GM21619 (cell line): ENCODE measurements at regions not wholly inside any gene's neighbourhood (a gene's known extent, or its start where the extent isn't known, plus 50 kb on each side); places are given as distances from the start of the nearest gene placed in this dataset.
"Not testable (repeated sequence)": the region's sequence is repeated elsewhere in the genome, so short reads cannot be mapped to it uniquely, and the experiment has no call there.

Source experiments
- ATAC-seq: cut with Tn5 transposase; IDR thresholded peaks from one replicate; pipeline ENCODE4 v1.9.1; 2021; ENCODE audit not compliant: unreplicated experiment

DNA sequence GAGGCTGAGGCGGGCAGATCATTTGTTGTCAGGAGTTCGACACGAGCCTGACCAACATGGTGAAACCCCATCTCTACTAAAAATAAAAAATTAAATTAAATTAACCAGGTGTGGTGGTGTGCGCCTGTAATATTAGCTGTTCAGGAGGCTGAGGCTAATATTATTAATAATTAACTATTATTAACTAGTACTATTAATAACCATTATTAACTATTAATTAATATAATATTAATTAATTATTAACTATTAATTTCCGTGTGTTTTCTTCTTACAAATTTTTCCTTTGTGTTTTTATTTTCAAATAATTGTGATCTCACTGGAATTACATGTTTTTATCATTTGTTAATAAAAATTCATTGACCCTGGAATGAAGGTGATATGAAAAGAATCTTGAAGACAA, 557.4 kb upstream of the ADGRB3 start:
- ATAC-seq = no peak

DNA sequence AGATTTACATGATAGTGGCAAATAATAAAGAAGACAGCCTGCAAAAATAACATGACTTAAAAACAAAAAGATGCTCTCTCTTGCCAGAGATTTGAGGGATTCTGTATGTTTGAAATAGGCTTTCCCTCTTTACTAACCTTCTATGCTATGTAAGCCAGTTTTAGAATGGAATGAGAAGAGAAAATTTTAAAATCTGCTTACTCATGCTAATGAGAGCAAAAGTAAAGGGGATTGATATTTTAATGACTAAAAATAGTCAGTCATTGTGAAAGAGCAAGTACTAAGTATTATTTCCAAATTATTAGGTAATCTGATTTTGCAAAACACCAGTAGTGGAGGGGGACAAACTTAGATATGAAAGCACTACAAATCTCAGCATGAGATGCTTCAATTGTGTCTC, 563.3 kb upstream of the ADGRB3 start:
- ATAC-seq = no peak

DNA sequence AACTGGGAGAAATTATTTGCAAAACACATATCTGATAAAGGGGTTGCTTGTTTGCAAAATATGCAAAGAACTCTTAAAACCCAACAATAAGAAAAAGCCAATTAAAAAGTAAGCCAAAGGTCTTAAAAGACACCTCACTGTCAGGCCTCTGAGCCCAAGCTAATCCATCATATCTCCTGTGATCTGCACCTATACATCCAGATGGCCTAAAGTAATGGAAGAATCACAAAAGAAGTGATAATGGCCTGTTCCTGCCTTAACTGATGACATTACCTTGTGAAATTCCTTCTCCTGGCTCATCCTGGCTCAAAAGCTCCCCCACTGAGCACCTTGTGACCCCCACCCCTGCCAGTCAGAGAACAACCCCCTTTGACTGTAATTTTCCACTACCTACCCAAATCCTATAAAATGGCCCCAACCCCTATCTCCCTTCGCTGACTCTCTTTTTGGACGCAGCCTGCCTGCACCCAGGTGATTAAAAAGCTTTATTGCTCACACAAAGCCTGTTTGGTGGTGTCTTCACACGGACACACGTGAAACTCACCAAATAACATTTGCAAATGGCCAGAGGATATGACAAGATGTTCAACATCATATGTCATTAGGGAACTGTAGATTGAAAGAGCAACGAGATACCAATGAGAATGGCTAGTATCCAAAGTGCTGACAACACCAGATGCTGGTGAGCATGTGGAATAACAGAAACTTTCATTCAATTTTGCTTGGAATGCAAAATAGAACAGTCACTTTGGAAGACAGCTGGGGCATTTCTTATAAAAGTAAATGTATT, 565.0 kb upstream of the ADGRB3 start:
- ATAC-seq = no peak

DNA sequence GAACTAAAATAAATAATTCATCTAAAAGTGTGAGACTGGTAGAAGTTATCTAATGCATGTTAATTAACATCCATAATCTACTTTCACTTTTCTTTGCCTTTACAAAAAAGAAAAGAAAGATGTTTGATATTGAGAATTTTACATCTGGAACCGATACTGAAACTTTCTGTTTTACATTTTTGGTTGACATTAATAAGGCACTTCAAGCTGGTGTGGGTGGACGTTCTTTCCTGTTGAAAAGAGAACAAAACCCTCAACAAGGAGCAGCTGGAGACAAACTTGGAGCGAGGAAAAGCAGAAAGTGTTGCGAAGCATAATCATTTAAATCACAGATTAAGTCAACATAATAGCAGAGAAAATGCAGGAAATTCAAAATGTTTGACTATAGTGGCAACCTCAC, 575.2 kb upstream of the ADGRB3 start:
- ATAC-seq = no peak

DNA sequence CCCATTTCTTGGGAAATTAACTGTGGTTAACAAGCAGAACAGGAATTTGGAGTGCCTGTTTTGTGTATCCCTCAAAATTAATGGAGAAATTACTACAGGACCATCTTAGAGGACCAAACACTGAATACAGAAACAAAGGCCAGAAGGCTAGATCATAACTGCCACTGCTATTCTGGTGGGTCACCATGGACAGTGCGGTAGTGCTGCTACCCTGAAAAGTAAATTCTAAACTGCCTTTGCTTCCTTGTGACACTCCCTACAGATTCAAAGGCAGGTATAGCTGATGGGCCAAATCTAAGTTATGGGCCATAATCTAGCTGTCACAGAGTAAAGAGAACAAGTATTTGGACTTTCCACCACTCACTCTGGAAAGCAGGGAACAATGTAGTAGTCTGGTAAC, 575.8 kb upstream of the ADGRB3 start:
- no peak for ATAC-seq

DNA sequence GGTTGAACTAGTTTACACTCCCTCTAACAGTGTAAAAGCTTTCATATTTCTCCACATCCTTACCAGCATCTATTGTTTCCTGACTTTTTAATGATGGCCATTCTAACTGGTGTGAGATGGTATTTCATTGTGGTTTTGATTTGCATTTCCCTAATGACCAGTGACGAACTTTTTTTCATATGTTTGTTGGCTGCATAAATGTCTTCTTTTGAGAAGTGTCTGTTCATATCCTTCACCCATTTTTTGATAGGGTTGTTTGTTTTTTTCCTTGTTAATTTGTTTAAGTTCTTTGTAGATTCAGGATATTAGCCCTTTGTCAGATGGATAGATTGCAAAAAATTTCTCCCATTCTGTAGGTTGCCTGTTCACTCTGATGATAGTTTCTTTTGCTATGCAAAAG, 578.5 kb upstream of the ADGRB3 start:
- ATAC-seq = not testable (repeated sequence)

DNA sequence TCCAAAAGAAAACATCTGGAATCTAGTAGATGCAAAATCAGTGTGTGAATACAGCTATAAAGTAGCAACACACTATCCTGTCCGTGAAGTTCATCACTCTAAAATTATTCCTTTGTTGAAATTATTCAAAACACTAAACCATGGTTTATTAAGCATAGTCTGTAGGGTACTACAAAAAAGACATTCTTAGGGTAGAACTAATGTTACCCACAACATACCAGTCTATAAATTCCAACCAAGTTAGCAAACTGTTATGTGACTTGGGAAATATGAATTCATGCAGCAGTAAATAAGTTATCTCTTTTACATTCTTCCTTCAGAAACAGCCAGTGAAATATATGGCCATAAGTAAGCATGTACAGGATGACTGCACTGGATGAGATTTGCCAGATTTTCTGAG, 580.3 kb upstream of the ADGRB3 start:
- no peak for ATAC-seq

DNA sequence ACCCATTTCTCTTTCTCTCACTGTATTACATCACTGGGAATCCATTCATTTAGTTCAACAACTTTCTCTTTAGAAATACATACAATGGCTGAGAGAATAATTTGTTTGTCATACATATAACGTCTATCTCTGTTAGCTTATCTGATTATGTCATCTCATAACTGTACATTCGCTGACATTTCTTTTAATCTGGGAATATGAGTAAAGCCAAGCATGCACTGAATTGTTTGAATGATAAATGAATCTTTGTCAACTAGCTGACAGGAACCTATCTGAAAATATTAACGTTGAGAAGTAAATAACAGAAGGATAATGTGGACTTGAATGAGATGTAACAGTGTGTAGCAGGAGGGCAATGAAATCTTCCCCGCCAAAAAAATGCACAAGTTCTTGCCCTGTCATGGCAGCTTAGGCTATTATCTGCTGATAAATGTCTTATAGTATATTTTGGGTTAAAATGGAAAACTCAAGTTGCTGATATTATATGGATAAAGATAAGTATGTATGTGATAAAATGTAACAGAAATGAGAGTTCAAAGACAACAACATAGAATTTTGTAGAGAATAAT, 581.2 kb upstream of the ADGRB3 start:
- ATAC-seq = no peak

DNA sequence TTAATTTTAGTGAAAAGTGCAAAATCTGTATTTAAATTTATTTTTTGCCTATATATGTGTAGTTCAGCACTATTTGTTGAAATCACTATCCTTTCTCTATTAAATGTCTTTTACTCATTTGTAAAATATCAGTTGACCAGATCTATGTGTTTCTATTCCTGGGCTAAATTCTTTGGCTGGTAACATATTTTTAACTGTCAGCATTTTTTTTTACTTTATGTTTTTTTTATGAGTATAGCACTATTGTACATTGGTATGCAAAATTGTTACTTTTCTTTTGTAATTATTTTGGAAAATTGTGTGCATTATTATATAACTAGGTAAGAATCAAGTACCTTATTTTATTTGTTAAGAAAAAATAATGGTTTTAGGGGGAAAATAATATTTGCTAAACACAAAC, 582.8 kb upstream of the ADGRB3 start:
- no peak for ATAC-seq

DNA sequence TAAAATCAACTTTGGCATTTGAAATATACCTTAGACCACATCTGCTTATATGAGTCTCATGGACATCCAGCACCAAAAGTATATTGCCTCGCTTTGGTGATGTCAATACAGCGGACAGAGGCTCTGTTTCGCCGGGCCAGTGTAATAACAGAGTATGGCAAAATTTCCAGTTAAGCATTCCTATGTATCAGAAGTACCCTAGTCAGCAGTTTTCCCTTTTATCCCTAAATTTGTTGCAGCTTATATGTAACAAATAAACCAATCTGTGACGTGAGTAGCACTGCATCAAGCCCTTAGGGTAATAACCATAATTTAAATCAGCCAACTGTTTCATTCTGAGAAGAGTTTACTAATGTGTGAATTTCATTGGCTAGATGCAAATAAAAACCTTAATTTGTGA, 585.5 kb upstream of the ADGRB3 start:
- ATAC-seq = no peak

DNA sequence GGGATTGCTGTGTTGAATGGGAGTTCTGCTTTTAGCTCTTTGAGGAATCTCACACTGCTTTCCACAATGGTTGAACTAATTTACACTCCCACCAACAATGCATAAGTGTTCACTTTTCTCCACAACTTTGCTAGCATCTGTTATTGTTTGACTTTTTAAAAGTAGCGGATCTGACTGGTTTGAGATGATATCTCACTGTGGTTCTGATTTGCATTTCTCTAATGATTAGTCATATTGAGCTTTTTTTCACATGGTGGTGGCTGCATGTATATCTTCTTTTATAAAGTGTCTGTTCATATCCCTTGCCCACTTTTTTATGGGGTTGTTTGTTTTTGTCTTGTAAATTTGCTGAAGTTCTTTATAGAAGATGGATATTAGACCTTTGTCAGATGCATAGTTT, 588.3 kb upstream of the ADGRB3 start:
- no peak for ATAC-seq

DNA sequence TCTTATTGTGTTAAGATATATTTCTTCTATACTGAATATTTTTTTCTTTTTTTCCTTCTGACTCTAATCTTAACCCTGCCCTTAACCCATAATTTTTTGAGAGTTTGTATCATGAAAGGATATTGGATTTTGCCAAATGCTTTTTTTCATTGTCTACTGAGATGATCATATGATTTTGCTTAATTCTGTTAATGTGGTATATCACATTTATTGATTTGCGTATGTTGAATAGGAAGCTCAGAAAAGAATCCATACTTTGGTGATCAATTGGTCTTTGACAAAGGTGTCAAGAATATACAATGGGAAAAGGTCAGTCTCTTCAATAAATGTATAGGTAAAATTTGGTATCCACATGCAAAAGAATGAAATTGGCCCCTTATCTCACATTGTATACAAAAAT, 588.8 kb upstream of the ADGRB3 start:
- ATAC-seq = no peak

DNA sequence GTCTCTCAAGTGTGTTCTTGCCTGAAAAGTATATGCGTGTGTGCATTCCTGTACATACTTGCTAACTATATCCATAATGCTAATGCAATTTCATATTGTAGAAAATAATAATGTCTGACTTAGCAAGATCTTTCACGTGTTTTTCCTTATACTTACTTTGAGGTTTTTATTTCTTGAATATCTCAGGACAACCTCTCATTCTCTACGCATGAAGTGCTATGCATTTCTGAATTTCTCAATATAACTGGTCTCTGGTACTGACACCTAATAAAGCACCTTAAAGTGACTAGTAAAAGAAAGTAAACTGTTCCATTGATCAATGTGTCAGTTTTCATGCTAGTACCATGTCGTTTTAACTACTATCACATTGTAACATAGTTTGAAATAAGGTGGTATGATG, 589.9 kb upstream of the ADGRB3 start:
- ATAC-seq = no peak

DNA sequence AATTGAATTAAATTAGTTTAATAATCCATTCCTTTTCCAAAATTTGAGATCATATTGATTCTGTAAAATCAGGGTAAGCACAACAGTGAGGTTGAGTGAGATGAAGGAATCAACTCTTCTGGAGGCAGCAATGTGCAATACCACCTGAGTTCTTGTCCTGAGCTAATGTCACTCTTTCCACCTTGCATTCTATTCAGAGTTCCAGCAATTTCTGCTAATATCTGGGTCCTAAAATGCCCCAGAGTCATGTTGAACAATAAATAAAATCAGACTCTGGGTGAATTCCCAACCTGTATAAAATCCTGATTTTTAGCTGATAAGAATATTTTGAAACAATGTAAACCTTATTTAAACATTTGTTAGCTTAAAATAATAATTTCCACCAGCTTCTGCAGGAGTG, 590.8 kb upstream of the ADGRB3 start:
- no peak for ATAC-seq

DNA sequence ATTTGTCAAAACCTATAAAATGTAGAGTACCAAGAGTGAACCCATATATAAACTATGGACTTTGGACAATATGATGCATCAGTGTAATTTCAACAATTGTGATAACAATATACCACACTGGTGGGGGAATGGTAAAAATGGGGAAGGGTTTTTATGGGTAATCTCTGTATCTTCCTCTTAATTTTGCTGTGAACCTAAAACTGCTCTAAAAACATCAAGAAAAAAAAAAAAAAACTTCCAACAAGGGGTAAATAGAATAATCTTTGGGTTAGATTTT, 592.0 kb upstream of the ADGRB3 start:
- no peak for ATAC-seq

DNA sequence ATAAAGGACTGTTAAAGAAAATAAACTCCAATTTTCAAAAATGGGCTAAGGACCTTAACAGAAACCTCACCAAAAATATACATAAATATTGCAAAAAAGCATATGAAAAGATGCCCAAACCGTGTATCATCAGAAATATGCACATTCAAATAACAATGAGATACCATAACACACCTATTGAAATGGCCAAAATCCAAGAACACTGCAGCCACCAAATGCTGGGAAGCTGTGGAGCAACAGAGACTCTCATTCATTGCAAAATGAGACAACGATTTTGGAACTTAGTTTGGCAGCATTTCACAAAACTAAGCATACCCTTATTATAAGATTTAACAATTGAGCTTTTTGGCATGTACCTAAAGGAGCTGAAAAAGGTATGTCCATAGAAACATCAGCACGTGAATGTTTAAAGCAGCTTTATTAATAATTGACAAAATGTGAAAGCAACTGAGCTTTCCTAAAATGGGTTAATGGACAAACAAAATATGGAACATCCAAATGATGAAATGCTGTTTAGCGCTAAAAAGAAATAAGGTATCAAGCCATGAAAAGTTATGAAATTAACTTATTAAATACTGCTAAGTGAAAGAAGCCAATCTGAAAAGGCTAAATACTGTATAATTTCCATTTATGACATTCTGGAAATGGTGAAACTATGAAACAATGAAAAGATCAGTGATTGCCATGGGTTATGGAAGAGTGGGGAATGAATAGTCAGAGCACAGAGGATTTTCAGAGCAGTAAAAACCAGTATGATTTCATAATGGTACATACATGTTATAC, 592.6 kb upstream of the ADGRB3 start:
- no peak for ATAC-seq

DNA sequence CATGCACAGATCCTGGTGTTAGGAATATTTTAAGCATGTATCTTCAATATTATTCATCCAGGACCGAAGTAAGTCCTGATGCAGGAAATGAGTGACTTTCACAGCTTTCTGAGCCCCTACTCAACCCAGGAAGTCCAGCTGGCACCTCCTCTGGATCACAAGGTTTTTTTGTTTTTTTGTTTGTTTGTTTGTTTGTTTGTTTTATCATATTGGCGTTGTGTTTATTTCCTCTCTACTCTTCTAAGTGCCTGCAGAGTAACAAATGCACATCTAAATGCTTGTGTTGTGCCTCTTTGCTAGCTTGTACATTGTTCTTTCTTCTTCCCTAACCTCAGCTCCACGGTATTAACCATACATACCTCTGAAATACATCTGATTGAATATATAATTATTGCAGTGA, 594.3 kb upstream of the ADGRB3 start:
- no peak for ATAC-seq

DNA sequence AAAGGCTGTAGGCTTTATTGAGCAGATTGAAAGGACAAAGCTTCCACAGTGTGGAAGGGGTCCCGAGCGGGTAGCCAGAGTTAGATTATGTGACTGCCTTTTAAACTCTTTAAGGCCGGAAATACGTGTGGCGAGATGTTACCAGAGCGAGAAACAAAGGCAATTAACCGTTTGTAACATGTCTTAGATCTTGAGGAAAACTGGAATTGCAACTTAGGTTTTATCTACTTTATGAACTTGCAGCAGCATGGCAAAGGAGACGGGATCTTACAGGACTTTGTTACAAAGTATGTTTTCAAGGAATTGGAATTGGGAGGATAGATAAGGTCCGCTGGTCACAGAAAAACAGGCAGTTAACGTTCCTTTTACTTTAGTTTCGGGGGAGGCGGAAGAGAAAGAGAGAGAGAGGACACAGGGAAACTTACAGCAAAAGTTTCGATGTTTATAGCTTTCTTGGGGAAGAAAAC, 594.7 kb upstream of the ADGRB3 start:
- no peak for ATAC-seq

DNA sequence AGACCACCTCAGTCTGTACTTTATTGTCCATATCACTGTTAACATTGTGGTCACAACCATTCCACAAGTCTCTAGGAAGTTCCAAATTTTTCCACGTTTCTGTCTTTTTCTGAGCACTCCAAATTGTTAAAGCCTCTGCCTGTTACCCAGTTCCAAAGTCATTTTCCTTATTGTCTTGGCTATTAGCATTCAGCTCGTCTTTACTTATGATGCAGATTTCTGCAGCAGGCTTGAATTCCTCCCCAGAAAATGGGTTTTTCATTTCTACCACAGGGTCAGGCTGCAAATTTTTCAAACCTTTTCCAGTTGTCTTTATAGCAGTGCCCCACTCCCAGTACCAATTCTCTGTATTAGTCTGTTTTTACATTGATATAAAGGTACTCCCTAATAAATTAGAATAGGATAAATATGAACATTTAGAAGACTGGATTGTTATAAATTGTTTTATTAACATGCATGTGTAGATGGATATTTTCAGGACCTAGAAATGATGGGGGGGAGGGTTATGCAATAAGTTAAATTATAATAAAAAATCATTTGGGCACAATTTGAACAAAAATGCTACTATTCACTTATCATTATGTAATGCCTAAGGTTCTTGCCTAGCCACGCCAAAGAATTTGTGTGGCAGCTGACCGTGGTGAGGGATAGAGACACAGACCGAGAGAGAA, 595.3 kb upstream of the ADGRB3 start:
- no peak for ATAC-seq

DNA sequence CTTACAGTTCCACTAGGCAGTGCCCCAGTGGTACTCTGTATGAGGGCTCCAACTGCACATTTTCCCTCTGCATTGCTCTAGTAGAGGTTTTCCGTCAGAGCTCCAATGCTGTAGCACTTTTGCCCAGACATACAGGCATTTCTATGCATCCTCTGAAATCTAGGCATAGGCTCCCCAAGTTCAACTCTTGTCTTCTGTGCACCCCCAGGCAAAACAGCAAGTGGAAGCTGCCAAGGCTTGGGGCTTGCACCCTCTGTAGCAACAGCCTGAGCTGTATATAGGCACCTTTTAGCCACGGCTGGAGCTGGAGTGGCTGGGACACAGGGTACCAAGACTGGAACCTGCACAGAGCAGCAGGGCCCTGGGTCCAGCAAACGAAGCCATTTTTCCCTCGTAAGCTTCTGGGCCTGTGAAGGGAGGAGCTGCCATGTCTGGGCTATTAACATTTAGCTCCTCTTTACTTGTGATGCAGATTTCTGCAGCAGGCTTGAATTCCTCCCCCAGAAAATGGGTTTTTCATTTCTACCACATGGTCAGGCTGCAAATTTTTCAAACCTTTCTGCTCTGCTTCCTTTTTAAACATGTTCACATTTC, 596.2 kb upstream of the ADGRB3 start:
- ATAC-seq = no peak

DNA sequence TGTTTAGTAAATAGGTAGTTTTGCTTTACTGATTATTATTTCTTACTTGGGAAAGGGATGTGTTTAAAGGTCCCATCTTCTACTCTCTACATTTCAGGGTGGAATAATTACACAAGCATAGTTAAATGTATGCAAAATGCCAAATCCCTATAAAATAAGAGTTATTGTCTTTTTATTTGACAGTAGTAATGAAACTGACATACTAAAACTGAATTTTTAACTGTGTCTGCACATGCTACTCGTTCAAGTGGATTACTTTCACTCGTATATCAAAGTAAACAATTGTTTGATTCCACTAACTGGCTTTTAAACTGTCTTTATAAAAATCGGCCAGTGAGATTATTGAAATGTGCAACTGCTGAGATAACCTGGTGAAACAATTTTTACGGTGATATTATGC, 602.9 kb upstream of the ADGRB3 start:
- ATAC-seq = no peak
